Activated T-cell treated with anti-CD3 and anti-CD28 coated beads, Interleukin-2, amount 50 U/mL, for 1 hour (primary cell): ENCODE measurements at regions not wholly inside any gene's neighbourhood (a gene's known extent, or its start where the extent isn't known, plus 50 kb on each side); places are given as distances from the start of the nearest gene placed in this dataset.

Experiments used
- DNase-seq: peaks from one replicate; pipeline ENCODE4 v3.0.0-alpha.2; 2020

- DNase-seq, result no peak
Observed at GRCh38 chr13:73482556-73482955, 423.8 kb downstream of the KLF5 start.

- no peak for DNase-seq
Observed at GRCh38 chr13:73481886-73482445, 423.2 kb downstream of the KLF5 start.

- no peak for DNase-seq
Observed at GRCh38 chr13:73480779-73481559, 422.2 kb downstream of the KLF5 start.

GRCh38 chr13:73479856-73480255 is 421.1 kb downstream of the KLF5 start:
- DNase-seq, result no peak

GRCh38 chr13:73479351-73479750 is 420.5 kb downstream of the KLF5 start:
- DNase-seq, result no peak

- no peak for DNase-seq
Observed at GRCh38 chr13:73477441-73477840, 418.6 kb downstream of the KLF5 start.

GRCh38 chr13:73473016-73473415 is 414.2 kb downstream of the KLF5 start:
- no peak for DNase-seq

- no peak for DNase-seq
Observed at GRCh38 chr13:73467125-73467524, 408.3 kb downstream of the KLF5 start.

- no peak for DNase-seq
Observed at GRCh38 chr13:73466561-73466960, 407.8 kb downstream of the KLF5 start.

- no peak for DNase-seq
Observed at GRCh38 chr13:73465617-73465971, 406.8 kb downstream of the KLF5 start.

GRCh38 chr13:73464758-73465616 is 406.2 kb downstream of the KLF5 start:
- no peak for DNase-seq

GRCh38 chr13:73462241-73462640 is 403.4 kb downstream of the KLF5 start:
- no peak for DNase-seq

- no peak for DNase-seq
Observed at GRCh38 chr13:73451221-73452029, 392.6 kb downstream of the KLF5 start.

GRCh38 chr13:73450583-73450982 is 391.8 kb downstream of the KLF5 start:
- DNase-seq, result no peak

- DNase-seq, result no peak
Observed at GRCh38 chr13:73449252-73449651, 390.4 kb downstream of the KLF5 start.

- no peak for DNase-seq
Observed at GRCh38 chr13:73440296-73440895, 381.6 kb downstream of the KLF5 start.

- no peak for DNase-seq
Observed at GRCh38 chr13:73433890-73434289, 375.1 kb downstream of the KLF5 start.

GRCh38 chr13:73433458-73433857 is 374.7 kb downstream of the KLF5 start:
- no peak for DNase-seq

- no peak for DNase-seq
Observed at GRCh38 chr13:73429701-73430100, 370.9 kb downstream of the KLF5 start.

GRCh38 chr13:73428706-73429105 is 369.9 kb downstream of the KLF5 start:
- DNase-seq, result no peak

- DNase-seq, result no peak
Observed at GRCh38 chr13:73428137-73428536, 369.3 kb downstream of the KLF5 start.

GRCh38 chr13:73422973-73423372 is 364.2 kb downstream of the KLF5 start:
- DNase-seq, result no peak
